ENCODE measurements at regions not wholly inside any gene's neighbourhood (a gene's known extent, or its start where the extent isn't known, plus 50 kb on each side); places are given as distances from the start of the nearest gene placed in this dataset.
A peak's percentile ranks its signal among the peaks of the same experiment; 100 is the strongest.

DNA sequence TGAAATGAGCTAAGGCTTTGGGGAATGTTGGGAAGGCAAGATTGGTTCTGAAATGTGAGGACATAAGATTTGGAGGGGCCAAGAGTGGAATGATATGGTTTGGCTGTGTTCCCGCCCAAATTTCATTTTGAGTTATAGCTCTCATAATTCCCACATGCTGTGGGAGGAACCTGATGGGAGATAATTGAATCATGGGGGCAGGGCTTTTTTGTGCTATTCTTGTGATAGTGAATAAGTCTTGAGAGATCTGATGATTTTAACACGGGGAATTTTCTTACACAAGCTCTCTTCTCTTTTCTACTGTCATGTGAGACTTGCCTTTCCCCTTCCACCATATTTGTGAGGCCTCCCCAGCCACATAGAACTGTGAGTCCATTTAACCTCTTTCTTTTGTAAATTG, 157.6 kb upstream of the C1QTNF7 start:
- Histone ChIP-seq H3K4me1 (ENCODE audit: control insufficient read depth, insufficient read depth, low read length, unreplicated experiment) (no peaks in the 10 kb centered on the region), H3K4me3 (ENCODE audit: low read depth, low read length) (no peak overlapping the region), H3K27me3 (ENCODE audit: insufficient read depth, low read length) (peaks cover 10% of the 10 kb centered on the region), H3K36me3 (ENCODE audit: insufficient read depth, low read length) (no peaks in the 10 kb centered on the region), H3K79me2 (ENCODE audit: control insufficient read depth, insufficient read depth, low read length, unreplicated experiment) (no peaks in the 10 kb centered on the region), H2AFZ (ENCODE audit: low read length, unreplicated experiment) (no peak overlapping the region), H3K27ac (ENCODE audit: low read depth, low read length) (no peak overlapping the region)

DNA sequence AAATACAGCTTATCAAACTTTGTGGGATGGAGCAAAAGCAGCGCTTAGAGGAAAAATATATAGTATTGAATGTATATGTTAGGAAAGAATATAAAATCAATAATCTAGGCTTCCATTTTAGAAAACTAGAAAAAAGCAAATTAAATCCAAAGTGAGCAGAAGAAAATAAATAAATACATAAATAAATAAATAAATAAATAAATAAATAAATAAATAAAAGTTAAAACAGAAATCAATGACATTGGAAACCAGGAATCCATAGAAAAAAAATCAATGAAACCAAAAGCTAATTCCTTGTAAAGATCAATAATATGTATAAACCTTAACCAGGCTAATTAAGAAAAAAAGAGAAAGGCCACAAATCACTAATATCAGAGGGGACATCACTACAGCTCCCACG, 141.8 kb upstream of the C1QTNF7 start:
- Histone ChIP-seq H3K27me3 (ENCODE audit: insufficient read depth, low read length) (no peaks in the 10 kb centered on the region), H3K36me3 (ENCODE audit: insufficient read depth, low read length) (no peaks in the 10 kb centered on the region), H2AFZ (ENCODE audit: low read length, unreplicated experiment) (no peak overlapping the region), H3K79me2 (ENCODE audit: control insufficient read depth, insufficient read depth, low read length, unreplicated experiment) (no peaks in the 10 kb centered on the region), H3K4me1 (ENCODE audit: control insufficient read depth, insufficient read depth, low read length, unreplicated experiment) (no peaks in the 10 kb centered on the region), H3K27ac (ENCODE audit: low read depth, low read length) (no peak overlapping the region), H3K4me3 (ENCODE audit: low read depth, low read length) (no peak overlapping the region)

DNA sequence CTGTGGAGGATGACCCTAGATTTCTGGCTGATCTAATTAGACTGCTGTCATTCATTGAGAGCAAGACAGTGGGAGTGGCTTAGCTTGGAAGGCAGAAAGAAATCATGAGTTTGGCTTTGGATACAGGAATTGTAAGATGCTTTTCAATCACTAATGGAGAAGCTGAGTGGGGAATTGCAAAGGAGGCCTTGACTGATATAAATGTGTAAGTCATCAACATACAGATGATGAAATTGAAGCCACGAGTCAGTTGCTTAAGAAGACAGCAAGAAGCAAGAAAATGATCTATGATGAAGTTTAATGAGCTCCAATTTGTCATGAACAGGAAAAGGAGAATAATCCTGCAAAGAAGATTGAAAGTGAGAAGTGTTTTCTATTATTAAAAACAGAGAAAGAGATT, 136.7 kb upstream of the C1QTNF7 start:
- peaks cover 9% of the 10 kb centered on the region; the same call in 1 of the 2 replicates for H3K27me3 ChIP-seq (ENCODE audit: insufficient read depth, low read length)
- no peaks in the 10 kb centered on the region for H3K79me2 ChIP-seq (ENCODE audit: control insufficient read depth, insufficient read depth, low read length, unreplicated experiment)
- H3K4me1 ChIP-seq (ENCODE audit: control insufficient read depth, insufficient read depth, low read length, unreplicated experiment) = no peaks in the 10 kb centered on the region
- H3K4me3 ChIP-seq (ENCODE audit: low read depth, low read length) = no peak overlapping the region
- no peaks in the 10 kb centered on the region for H3K36me3 ChIP-seq (ENCODE audit: insufficient read depth, low read length)
- no peak overlapping the region for H3K27ac ChIP-seq (ENCODE audit: low read depth, low read length)
- no peak overlapping the region for H2AFZ ChIP-seq (ENCODE audit: low read length, unreplicated experiment)

DNA sequence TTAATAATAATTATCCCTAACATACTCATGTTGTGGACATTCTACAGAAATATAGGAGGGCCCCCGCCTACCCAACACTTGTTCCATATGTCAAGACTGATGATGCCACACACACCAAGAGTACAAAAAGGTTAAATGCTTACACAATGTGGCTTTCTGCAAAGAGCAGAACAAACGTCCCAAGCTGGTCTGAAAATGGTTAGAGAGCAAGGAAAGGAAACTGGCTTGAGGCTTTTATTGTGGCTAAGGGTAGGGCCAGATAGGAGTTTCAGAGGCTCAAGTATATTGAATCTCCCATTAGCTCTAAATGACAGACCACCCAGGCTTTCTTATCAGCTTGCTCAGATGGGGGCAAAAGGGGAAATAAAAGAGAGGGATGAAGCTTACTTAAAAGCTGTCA, 134.1 kb upstream of the C1QTNF7 start:
- Histone ChIP-seq H3K79me2 (ENCODE audit: control insufficient read depth, insufficient read depth, low read length, unreplicated experiment) (no peaks in the 10 kb centered on the region), H3K27me3 (ENCODE audit: insufficient read depth, low read length) (peaks cover 9% of the 10 kb centered on the region; the same call in 1 of the 2 replicates), H3K36me3 (ENCODE audit: insufficient read depth, low read length) (no peaks in the 10 kb centered on the region), H3K4me1 (ENCODE audit: control insufficient read depth, insufficient read depth, low read length, unreplicated experiment) (no peaks in the 10 kb centered on the region), H3K4me3 (ENCODE audit: low read depth, low read length) (no peak overlapping the region), H2AFZ (ENCODE audit: low read length, unreplicated experiment) (no peak overlapping the region), H3K27ac (ENCODE audit: low read depth, low read length) (no peak overlapping the region)

DNA sequence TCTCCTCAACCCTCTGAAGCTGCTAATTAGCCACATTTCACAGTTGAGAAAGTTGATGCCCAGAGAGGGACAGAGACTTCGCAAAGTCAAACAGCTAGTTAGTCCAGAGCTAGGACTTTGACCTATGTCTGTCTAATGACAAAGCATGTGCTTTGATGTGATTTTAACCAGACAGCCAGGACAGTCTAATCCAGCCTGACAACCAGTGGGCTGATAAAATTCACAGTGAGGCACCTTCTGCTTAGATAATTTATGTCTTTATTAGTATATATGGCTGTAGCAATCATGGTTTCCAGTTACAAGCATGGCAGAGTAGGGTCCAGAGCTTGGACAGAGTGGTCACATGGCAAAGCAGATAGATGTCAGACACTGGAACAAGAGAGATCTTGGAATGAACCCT, 133.6 kb upstream of the C1QTNF7 start:
- no peaks in the 10 kb centered on the region for H3K36me3 ChIP-seq (ENCODE audit: insufficient read depth, low read length)
- H3K79me2 ChIP-seq (ENCODE audit: control insufficient read depth, insufficient read depth, low read length, unreplicated experiment) = no peaks in the 10 kb centered on the region
- no peak overlapping the region for H3K27ac ChIP-seq (ENCODE audit: low read depth, low read length)
- no peak overlapping the region for H3K4me3 ChIP-seq (ENCODE audit: low read depth, low read length)
- H3K4me1 ChIP-seq (ENCODE audit: control insufficient read depth, insufficient read depth, low read length, unreplicated experiment) = no peaks in the 10 kb centered on the region
- peaks cover 9% of the 10 kb centered on the region; the same call in 1 of the 2 replicates for H3K27me3 ChIP-seq (ENCODE audit: insufficient read depth, low read length)
- no peak overlapping the region for H2AFZ ChIP-seq (ENCODE audit: low read length, unreplicated experiment)

DNA sequence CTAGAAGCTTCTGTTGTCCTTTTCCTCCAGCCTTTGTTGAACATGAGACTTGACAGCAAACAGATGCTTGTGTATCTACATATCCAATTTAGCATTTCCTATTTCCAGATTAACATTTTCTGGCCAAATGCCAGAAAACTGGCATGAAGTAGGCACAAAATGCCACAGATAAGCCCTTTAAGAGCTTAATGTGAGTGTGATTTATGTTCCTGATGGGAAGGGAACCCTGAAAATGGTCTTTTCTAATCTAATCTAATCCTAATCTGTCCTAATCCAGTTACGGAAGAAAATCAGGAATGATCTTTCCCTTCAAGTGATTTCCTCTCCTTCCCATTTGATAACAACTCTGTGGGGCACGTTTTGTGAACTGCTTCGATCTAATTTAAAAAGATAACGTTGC, 133.0 kb upstream of the C1QTNF7 start:
- Histone ChIP-seq H3K27ac (ENCODE audit: low read depth, low read length) (no peak overlapping the region), H3K27me3 (ENCODE audit: insufficient read depth, low read length) (peaks cover 9% of the 10 kb centered on the region; the same call in 1 of the 2 replicates), H3K4me3 (ENCODE audit: low read depth, low read length) (no peak overlapping the region)

DNA sequence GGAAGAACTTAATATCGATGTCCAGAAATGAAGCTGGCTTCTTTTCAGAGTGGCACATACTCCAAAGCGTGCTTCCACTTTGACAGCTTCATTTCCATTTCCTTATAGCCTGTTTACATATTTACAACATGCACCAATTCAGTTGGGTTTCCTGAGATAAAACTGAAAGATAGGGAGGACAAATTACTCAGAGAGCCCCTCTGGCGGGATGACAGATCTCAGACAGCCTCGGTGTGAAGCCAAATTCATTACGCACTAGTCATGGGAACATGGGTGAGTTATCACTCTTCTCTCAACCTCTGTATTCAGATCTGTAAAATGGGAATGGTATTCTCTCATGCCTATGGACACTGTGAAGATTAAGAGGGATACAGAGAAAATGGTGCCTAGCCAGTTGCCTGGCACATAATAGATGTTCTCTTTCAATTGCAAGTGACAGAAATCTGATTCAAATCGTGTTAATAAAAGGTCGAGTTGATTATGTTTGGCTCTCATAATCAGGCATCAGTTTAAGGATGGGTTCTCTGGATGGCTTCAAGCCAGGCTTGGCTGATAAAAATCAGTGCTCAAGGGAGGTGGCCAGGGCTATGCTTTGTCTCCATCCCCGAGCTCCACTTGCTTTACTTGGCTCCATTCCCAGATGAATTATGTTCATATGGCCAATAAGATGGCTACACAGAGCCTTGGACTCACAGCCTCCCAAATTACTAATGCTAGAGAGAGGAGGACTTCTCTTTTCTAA, 132.2 kb upstream of the C1QTNF7 start:
- H3K36me3 ChIP-seq (ENCODE audit: insufficient read depth, low read length) = no peaks in the 10 kb centered on the region
- H3K27me3 ChIP-seq (ENCODE audit: insufficient read depth, low read length) = peaks cover 13% of the 10 kb centered on the region
- no peak overlapping the region for H3K27ac ChIP-seq (ENCODE audit: low read depth, low read length)
- no peaks in the 10 kb centered on the region for H3K79me2 ChIP-seq (ENCODE audit: control insufficient read depth, insufficient read depth, low read length, unreplicated experiment)
- H3K4me3 ChIP-seq (ENCODE audit: low read depth, low read length) = no peak overlapping the region
- no peak overlapping the region for H2AFZ ChIP-seq (ENCODE audit: low read length, unreplicated experiment)
- no peaks in the 10 kb centered on the region for H3K4me1 ChIP-seq (ENCODE audit: control insufficient read depth, insufficient read depth, low read length, unreplicated experiment)

More for the DNA sequence above, 133.0 kb upstream of the C1QTNF7 start:
- no peaks in the 10 kb centered on the region for H3K4me1 ChIP-seq (ENCODE audit: control insufficient read depth, insufficient read depth, low read length, unreplicated experiment)
- no peak overlapping the region for H2AFZ ChIP-seq (ENCODE audit: low read length, unreplicated experiment)
- no peaks in the 10 kb centered on the region for H3K79me2 ChIP-seq (ENCODE audit: control insufficient read depth, insufficient read depth, low read length, unreplicated experiment)
- no peaks in the 10 kb centered on the region for H3K36me3 ChIP-seq (ENCODE audit: insufficient read depth, low read length)

DNA sequence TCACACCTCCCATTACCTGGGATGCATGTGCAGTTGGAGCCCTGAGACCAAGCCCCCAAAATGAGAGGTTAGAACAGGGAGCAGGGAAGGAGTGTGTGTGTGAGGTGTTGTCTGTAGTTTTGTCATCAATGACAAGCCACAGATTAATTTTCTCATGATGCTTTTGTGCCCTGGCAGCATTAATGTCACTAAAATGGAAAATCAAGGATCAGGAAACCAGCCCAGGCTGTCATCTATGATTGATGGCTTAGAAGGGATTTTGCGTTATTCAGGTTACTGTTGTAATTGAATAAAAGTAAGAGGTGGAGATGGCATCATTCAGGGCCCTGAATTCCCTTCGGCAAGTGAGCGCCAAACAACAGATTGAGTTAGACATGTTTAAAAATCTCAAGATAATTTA, 130.5 kb upstream of the C1QTNF7 start:
- H3K79me2 ChIP-seq (ENCODE audit: control insufficient read depth, insufficient read depth, low read length, unreplicated experiment) = no peaks in the 10 kb centered on the region
- H3K4me3 ChIP-seq (ENCODE audit: low read depth, low read length) = no peak overlapping the region
- H3K36me3 ChIP-seq (ENCODE audit: insufficient read depth, low read length) = no peaks in the 10 kb centered on the region
- H2AFZ ChIP-seq (ENCODE audit: low read length, unreplicated experiment) = no peak overlapping the region
- no peak overlapping the region for H3K27ac ChIP-seq (ENCODE audit: low read depth, low read length)
- peaks cover 17% of the 10 kb centered on the region for H3K27me3 ChIP-seq (ENCODE audit: insufficient read depth, low read length)
- no peaks in the 10 kb centered on the region for H3K4me1 ChIP-seq (ENCODE audit: control insufficient read depth, insufficient read depth, low read length, unreplicated experiment)

DNA sequence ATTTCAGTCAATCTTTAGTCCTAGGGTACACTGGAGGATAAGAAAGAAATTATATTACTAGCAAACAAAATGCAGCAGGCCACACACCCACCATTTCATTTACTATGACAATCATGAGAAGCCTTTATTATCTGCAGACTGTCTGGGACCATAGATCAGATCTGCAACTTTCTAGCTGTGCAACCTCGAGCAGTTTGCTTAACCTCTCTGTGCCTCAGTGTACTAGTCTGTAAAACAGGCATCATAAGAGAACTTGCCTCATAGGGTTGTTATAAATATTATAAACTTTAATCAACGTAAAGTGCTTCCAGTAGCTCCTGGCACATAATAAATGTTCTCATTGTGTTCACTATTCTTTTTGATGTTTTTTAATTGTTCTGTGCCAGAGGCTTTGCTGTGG, 128.2 kb upstream of the C1QTNF7 start:
- Histone ChIP-seq H2AFZ (ENCODE audit: low read length, unreplicated experiment) (no peak overlapping the region), H3K79me2 (ENCODE audit: control insufficient read depth, insufficient read depth, low read length, unreplicated experiment) (no peaks in the 10 kb centered on the region), H3K36me3 (ENCODE audit: insufficient read depth, low read length) (no peaks in the 10 kb centered on the region), H3K4me3 (ENCODE audit: low read depth, low read length) (no peak overlapping the region), H3K4me1 (ENCODE audit: control insufficient read depth, insufficient read depth, low read length, unreplicated experiment) (peaks cover 15% of the 10 kb centered on the region), H3K27me3 (ENCODE audit: insufficient read depth, low read length) (peaks cover 13% of the 10 kb centered on the region), H3K27ac (ENCODE audit: low read depth, low read length) (no peak overlapping the region)

DNA sequence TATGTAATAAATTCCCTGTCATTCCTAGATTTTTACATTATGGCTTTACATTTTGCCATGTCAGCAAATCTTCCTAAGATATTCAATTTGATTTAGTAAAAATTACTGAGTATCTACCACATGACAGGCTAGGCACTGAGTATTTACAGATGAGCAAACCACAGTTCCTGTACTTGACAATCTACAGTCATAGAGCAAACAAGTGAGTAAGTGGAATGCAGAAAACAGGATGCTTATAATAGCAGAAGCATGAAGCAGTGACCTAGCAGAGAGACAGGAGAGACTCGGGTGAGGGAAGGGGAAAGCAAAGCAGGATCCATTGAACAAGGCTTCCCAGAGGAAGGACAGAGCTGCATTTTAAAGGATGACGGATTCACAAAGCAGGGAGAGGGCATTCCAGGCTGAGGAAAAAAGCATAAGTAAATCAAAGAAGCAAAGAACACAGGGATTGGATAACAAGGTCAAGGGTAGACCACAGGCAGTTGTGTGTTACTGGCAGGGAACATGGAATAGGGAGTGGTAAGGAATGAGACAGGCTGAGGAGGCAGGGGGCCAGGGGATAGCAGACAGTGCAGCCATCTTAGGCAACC, 124.7 kb upstream of the C1QTNF7 start:
- Histone ChIP-seq H3K79me2 (ENCODE audit: control insufficient read depth, insufficient read depth, low read length, unreplicated experiment) (no peaks in the 10 kb centered on the region), H3K4me1 (ENCODE audit: control insufficient read depth, insufficient read depth, low read length, unreplicated experiment) (peaks cover 15% of the 10 kb centered on the region), H3K27me3 (ENCODE audit: insufficient read depth, low read length) (peaks cover 13% of the 10 kb centered on the region), H2AFZ (ENCODE audit: low read length, unreplicated experiment) (peak overlapping the region; percentile 90), H3K4me3 (ENCODE audit: low read depth, low read length) (no peak overlapping the region), H3K27ac (ENCODE audit: low read depth, low read length) (peak overlapping the region; percentile 56), H3K36me3 (ENCODE audit: insufficient read depth, low read length) (no peaks in the 10 kb centered on the region)

DNA sequence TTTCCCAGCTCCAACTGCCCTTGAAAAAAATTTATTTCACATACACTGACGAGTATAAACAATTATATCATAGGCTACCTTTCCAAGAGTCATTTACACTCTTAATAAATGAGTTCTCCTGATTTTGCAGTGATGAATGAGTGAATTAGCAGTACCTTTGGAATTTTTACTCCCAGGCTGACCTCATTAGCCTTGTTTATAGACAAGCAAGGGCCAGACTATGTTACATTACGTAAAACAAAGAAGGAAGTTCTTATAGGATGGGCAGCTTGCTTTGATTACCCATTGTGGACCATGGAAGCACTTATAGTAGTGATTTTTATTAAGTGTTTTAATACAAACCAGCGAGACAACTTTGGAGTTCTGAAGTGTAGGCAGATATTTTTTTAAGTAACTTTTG, 112.9 kb upstream of the C1QTNF7 start:
- Histone ChIP-seq H3K4me3 (ENCODE audit: low read depth, low read length) (no peak overlapping the region), H3K27me3 (ENCODE audit: insufficient read depth, low read length) (no peaks in the 10 kb centered on the region), H3K4me1 (ENCODE audit: control insufficient read depth, insufficient read depth, low read length, unreplicated experiment) (no peaks in the 10 kb centered on the region), H2AFZ (ENCODE audit: low read length, unreplicated experiment) (no peak overlapping the region), H3K27ac (ENCODE audit: low read depth, low read length) (no peak overlapping the region), H3K79me2 (ENCODE audit: control insufficient read depth, insufficient read depth, low read length, unreplicated experiment) (no peaks in the 10 kb centered on the region), H3K36me3 (ENCODE audit: insufficient read depth, low read length) (no peaks in the 10 kb centered on the region)
